GM10266 (cell line): ENCODE measurements at regions not wholly inside any gene's neighbourhood (a gene's known extent, or its start where the extent isn't known, plus 50 kb on each side); places are given as distances from the start of the nearest gene placed in this dataset.

Experiments used
- DNase-seq: peaks from one replicate; pipeline ENCODE4 v3.0.0; 2012; ENCODE audit errors: extremely low spot score
- TF ChIP-seq, protein P1 (sequence below): IDR thresholded peaks from 2 replicates; pipeline ENCODE4 v1.5.1; 2012; ENCODE audit warnings: mild to moderate bottlenecking, low read depth; ENCODE audit not compliant: control insufficient read depth, insufficient read depth; ENCODE audit errors: missing control alignments

DNA sequence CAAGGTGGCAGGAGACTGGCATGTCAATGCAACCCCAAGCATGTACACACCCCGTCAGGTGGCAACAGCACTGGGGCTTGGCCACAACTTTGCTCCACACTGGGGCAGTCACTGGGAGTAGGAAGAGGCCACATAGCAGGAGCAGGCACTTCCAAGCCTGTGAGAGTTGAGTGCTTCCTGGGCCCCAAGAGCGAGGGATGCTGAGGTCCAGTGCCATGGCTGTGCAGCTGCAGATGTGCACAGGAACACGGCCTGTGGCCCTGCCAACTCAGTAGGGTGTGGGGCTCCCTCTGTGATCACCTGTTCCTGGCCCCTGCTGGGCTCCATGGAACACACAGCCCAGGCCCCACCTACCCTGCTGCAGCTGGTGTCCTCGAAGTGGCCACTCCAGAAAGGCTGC is 932.8 kb upstream of the SORCS1 start:
- TF ChIP-seq, protein P1, sequence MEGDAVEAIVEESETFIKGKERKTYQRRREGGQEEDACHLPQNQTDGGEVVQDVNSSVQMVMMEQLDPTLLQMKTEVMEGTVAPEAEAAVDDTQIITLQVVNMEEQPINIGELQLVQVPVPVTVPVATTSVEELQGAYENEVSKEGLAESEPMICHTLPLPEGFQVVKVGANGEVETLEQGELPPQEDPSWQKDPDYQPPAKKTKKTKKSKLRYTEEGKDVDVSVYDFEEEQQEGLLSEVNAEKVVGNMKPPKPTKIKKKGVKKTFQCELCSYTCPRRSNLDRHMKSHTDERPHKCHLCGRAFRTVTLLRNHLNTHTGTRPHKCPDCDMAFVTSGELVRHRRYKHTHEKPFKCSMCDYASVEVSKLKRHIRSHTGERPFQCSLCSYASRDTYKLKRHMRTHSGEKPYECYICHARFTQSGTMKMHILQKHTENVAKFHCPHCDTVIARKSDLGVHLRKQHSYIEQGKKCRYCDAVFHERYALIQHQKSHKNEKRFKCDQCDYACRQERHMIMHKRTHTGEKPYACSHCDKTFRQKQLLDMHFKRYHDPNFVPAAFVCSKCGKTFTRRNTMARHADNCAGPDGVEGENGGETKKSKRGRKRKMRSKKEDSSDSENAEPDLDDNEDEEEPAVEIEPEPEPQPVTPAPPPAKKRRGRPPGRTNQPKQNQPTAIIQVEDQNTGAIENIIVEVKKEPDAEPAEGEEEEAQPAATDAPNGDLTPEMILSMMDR, result no peak
- DNase-seq, result no peak

DNA sequence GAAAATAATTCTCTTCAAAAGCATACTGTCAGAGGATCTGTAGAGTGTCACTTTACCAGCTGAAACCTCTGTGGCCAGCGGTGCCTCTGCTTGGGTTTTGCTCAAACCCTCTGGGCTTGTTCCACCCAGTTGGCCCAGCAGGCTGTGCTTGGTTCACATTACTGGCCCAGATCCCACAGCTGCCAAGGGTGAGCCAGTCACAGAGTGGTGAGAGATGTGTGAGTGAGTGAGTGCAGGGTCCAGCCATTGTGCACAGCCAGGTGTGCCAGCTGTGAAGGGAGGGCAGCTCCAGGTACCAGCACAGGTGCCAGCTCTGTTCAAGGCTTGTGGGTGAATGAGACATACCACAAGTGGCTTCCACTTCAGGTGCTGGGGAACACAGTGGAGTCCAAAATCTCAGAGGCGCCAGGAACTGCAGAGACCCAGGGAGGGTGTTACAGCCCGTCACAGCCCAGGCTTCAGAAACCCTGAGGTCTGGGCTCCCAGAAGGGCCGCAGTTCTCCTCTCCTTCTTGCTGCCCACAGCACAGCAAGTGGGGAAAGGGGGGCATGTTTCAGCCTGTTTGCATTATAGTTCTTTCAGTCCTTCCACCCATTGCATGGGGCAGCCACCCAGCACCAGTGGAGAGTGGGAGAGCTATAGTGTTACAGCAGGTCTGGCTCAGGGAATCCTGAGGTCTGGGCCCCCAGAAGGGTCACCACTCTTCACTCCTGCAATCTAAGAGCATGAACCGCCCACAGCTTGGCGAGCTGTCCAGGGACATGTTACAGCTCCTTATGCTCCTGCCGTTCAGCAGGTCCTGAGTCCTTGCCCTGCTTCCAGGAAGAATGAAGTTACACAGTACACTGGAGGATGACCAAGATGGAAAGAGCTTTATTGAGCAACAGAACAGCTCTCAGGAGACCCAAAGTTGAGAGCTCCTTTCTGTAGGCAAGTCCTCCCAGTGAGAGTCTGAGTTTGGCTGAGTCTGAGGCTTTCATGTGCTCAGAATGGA is 931.7 kb upstream of the SORCS1 start:
- DNase-seq, result no peak
- TF ChIP-seq, protein P1, result no peak

DNA sequence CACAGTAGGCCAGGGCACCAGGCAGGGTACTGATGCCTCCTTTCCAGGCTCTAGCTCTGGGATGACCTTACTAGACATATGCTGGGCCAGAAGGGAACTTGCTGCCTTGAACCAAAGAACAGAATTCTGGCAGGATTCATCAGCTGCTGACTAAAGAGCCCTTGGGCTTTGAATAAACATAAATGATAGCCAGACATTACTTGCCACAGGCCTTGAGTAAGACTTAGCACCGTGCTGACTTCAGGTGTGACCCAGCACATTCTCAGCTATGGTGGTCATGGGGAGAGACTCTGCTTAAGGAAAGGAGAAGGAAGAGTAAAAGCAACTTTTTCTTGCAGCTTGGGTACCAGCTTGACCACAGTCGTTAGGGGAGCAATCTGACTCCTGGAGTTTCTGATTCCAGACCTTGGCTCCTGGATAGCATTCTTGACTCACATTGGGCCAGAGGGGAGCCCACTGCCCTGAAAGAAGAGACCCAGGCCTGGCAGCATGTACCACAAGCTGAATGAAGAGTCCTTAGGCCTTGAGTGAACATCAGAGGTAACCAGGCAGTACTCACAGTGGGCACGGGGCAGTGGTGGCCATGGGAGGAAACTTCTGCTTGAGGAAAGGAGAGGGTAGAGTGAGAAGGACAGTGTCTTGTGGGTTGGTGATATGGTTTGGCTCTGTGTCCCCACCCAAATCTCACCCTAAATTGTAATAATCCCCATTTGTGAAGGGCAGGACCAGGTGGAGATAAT is 926.1 kb upstream of the SORCS1 start:
- TF ChIP-seq, protein P1, result no peak
- DNase-seq, result no peak

DNA sequence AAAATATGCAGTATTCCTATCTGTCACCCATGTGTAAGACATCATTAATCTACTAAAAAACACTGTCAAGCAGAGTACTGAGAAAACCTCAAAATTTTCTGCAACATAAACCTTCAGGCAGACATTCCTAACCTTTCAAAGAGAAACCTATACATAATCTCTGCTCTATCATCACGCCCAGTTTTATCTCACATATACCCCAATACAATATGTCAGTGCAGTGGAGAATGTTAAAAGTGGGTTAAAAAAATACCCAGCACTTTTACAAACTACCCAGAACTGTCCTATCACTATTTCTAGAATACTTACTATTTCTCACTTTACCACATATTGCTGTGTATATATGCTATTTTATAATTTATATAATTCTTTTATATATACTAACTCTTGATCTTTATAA is 922.0 kb upstream of the SORCS1 start:
- no peak for DNase-seq
- TF ChIP-seq, protein P1, result no peak

DNA sequence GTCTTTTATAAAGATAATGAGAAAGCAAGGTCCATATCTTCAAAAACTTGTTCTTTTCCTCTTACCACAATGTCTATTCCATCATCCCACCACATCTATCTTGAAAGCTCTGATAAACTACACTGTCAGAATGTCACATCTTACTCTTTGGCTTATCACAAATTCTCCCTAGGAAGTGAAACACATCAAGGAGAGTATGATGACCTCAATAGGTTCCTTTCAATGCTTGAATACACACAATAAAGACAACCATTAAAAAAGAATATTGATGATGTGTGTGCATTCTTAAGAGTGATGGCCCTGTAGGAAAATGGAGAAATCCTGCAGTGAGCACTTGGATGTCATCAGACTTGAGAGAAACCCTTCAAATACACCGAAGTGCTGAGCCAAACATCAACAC is 918.1 kb upstream of the SORCS1 start:
- DNase-seq, result no peak
- TF ChIP-seq, protein P1, result no peak

DNA sequence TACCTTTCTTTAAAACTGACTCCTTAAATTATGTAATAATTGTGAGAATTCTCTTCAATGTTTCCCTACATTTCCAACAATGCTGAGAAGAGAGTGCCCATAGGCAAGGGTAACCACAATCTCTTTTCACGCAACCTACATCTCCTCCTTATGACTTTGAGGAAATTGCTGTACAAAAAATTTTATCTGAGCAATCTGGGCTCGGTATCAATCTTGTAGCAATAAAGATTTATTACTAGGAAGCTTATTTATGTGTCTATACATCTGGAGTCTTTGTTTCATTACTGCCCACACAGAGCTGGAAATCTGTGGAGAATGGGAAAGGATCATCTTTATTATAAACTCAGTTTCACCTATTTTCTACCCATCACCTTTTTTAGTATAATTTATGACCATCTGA is 913.8 kb upstream of the SORCS1 start:
- TF ChIP-seq, protein P1, result no peak
- DNase-seq, result no peak
